ENCODE measurements at regions not wholly inside any gene's neighbourhood (a gene's known extent, or its start where the extent isn't known, plus 50 kb on each side); places are given as distances from the start of the nearest gene placed in this dataset.
"Not testable (repeated sequence)": the region's sequence is repeated elsewhere in the genome, so short reads cannot be mapped to it uniquely, and the experiment has no call there.

- peak; percentile 52 for TF ChIP-seq CTCF (conservative IDR thresholded peaks at IDR 0.05)
- not testable (repeated sequence) for TF ChIP-seq ZFX (IDR thresholded peaks at IDR 0.05)
These were observed 581.8 kb downstream of the TUBA3C start for GRCh38 chr13:18599791-18600211.
